SU-DHL-6 (cell line): ENCODE measurements at regions not wholly inside any gene's neighbourhood (a gene's known extent, or its start where the extent isn't known, plus 50 kb on each side); places are given as distances from the start of the nearest gene placed in this dataset.

ENCODE experiments used
- H2AFZ ChIP-seq: fragments of 200-600 bp; sonication (generic); 2 replicates; pipeline ENCODE4 v1.6.1; 2014; ENCODE audit warnings: low read depth, mild to moderate bottlenecking, moderate library complexity, mixed read lengths, antibody characterized with exemption, low read length; ENCODE audit not compliant: severe bottlenecking
- H3F3A ChIP-seq: fragments of 200-600 bp; shearing (Covaris generic); 2 replicates; pipeline ENCODE4 v1.6.0; 2016; ENCODE audit warnings: antibody characterized with exemption, mild to moderate bottlenecking; ENCODE audit not compliant: insufficient read depth
- H3K27ac ChIP-seq: fragments of 200-600 bp; sonication (generic); 2 replicates; pipeline ENCODE4 v1.5.1; 2016; ENCODE audit warnings: low read depth, mild to moderate bottlenecking, low read length, moderate library complexity, mixed read lengths
- H3K27me3 ChIP-seq: fragments of 200-600 bp; sonication (generic), shearing (Covaris generic); 2 replicates; pipeline ENCODE4 v1.6.0; 2014; ENCODE audit warnings: mild to moderate bottlenecking, low read length
- H3K36me3 ChIP-seq: fragments of 200-600 bp; sonication (generic); 2 replicates; pipeline ENCODE4 v1.6.1; 2014; ENCODE audit warnings: mild to moderate bottlenecking, low read length, mixed read lengths
- H3K4me2 ChIP-seq: fragments of 300-600, 200-600 bp; shearing (Covaris generic), sonication (generic); 2 replicates; pipeline ENCODE4 v1.6.0; 2014; ENCODE audit warnings: low read length, low read depth, mild to moderate bottlenecking; ENCODE audit not compliant: poor library complexity, severe bottlenecking
- H3K4me3 ChIP-seq: fragments of 200-600 bp; sonication (generic); 2 replicates; pipeline ENCODE4 v1.5.1; 2014; ENCODE audit warnings: antibody characterized with exemption, low read length, mild to moderate bottlenecking, mixed read lengths; ENCODE audit not compliant: insufficient read depth, poor library complexity, severe bottlenecking
- H3K79me2 ChIP-seq: fragments of 200-600 bp; sonication (generic); 2 replicates; pipeline ENCODE4 v1.6.1; 2014; ENCODE audit warnings: mild to moderate bottlenecking, low read length, moderate library complexity; ENCODE audit not compliant: insufficient read depth
- H3K9ac ChIP-seq: fragments of 200-600 bp; sonication (generic); 2 replicates; pipeline ENCODE4 v1.7.0; 2014; ENCODE audit warnings: mild to moderate bottlenecking, low read length
- H3K9me2 ChIP-seq: fragments of 200-600 bp; sonication (generic); replicated peaks from 2 replicates; pipeline ENCODE4 v1.6.1; 2014; ENCODE audit warnings: low read length; ENCODE audit not compliant: insufficient read depth
- H3K9me3 ChIP-seq: fragments of 200-600 bp; sonication (generic); 2 replicates; pipeline ENCODE4 v1.6.1; 2014; ENCODE audit warnings: low read length, mixed read lengths; ENCODE audit not compliant: insufficient read depth
- H4K20me1 ChIP-seq: fragments of 200-600 bp; sonication (generic); 2 replicates; pipeline ENCODE4 v1.6.1; 2014; ENCODE audit warnings: low read depth, mild to moderate bottlenecking, antibody characterized with exemption, low read length, moderate library complexity, mixed read lengths
- EZH2phosphoT487 ChIP-seq: fragments of 200-600 bp; sonication (generic), shearing (Covaris generic); conservative IDR thresholded peaks from 2 replicates; pipeline ENCODE4 v1.6.1; 2018; ENCODE audit warnings: mild to moderate bottlenecking, antibody characterized with exemption, low read length, moderate library complexity, mixed read lengths
- TF ChIP-seq, protein P1 (sequence below): fragments of 200-600 bp; sonication (generic); IDR thresholded peaks from one replicate; pipeline ENCODE4 v1.5.1; 2017; ENCODE audit warnings: antibody characterized with exemption, mild to moderate bottlenecking, low read length, moderate library complexity; ENCODE audit not compliant: insufficient read depth, poor library complexity, severe bottlenecking

DNA sequence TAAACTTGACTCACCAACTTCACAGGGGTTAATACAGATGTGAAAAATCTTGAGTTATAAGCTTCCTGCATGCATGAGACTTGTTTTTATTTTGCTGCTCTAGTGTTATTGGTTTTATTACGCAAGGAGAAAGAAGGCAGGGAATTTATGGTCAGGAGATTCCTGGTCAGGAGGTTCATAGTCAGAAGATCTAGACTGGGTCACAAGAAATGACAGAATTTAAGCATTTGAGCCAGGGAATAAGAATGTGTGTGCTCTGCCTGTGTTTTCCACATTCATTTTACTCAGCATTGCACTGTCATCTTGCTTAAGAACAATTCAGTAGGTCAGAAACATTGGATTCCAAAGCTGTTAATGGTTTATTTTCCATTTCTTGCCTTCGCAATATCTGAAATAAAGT lies 2522.1 kb downstream of the ARAP2 start:
- H2AFZ ChIP-seq, result no peak overlapping the region

DNA sequence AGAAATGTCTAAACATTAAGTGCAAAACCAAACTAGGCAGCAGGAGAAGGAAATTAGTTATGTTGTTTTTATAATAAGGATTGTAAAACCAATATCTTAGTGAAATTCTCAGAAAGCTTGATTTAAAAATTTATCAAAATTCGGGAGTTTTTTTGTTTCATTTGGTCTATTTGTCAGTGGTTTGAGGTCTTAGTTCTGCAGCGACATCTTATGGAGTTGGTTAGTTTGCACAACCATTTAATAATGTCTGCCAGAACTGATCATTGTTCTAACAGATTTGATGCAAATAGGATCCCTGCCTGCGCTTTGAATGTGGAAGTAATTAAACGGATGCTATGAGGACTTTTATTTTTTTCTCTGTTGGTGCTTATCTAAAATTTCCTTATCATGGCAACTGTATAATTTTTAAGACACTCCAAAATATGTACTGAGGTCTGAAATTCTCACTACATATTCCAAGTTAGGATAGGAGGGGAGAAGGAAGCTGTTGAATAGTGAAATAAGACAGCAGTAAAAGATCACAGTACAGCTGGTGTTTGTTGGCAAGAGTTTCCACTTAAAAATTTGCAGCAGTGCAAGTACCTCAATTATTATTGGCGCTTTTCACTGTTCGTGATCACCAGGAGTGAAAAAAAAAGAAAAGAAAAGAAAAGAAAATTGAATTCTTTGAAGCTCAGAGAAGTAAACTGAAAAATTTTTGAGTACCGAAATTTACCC lies 2521.4 kb downstream of the ARAP2 start:
- Histone ChIP-seq H3F3A (no peaks in the 10 kb centered on the region), H3K36me3 (no peaks in the 10 kb centered on the region), H3K27ac (no peak overlapping the region), H3K27me3 (no peaks in the 10 kb centered on the region), H4K20me1 (no peaks in the 10 kb centered on the region), H3K4me3 (no peak overlapping the region), H3K79me2 (no peaks in the 10 kb centered on the region), H2AFZ (no peak overlapping the region), H3K9me2 (no peaks in the 10 kb centered on the region), H3K4me2 (peak overlapping the region; percentile 10), H3K9me3 (no peaks in the 10 kb centered on the region), H3K9ac (no peak overlapping the region)
- TF ChIP-seq, protein P1, sequence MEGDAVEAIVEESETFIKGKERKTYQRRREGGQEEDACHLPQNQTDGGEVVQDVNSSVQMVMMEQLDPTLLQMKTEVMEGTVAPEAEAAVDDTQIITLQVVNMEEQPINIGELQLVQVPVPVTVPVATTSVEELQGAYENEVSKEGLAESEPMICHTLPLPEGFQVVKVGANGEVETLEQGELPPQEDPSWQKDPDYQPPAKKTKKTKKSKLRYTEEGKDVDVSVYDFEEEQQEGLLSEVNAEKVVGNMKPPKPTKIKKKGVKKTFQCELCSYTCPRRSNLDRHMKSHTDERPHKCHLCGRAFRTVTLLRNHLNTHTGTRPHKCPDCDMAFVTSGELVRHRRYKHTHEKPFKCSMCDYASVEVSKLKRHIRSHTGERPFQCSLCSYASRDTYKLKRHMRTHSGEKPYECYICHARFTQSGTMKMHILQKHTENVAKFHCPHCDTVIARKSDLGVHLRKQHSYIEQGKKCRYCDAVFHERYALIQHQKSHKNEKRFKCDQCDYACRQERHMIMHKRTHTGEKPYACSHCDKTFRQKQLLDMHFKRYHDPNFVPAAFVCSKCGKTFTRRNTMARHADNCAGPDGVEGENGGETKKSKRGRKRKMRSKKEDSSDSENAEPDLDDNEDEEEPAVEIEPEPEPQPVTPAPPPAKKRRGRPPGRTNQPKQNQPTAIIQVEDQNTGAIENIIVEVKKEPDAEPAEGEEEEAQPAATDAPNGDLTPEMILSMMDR, result no peak
- TF ChIP-seq EZH2phosphoT487, result no peak

More for the DNA sequence above, 2522.1 kb downstream of the ARAP2 start:
- H3K9me3 ChIP-seq, result no peaks in the 10 kb centered on the region
- no peaks in the 10 kb centered on the region for H3K79me2 ChIP-seq
- no peak overlapping the region for H3K4me2 ChIP-seq
- TF ChIP-seq EZH2phosphoT487, result no peak
- TF ChIP-seq, protein P1, result no peak
- H4K20me1 ChIP-seq, result no peaks in the 10 kb centered on the region
- no peaks in the 10 kb centered on the region for H3K27me3 ChIP-seq
- no peak overlapping the region for H3K4me3 ChIP-seq
- H3K9ac ChIP-seq, result no peak overlapping the region
- no peaks in the 10 kb centered on the region for H3K9me2 ChIP-seq
- no peak overlapping the region for H3K27ac ChIP-seq
- no peaks in the 10 kb centered on the region for H3K36me3 ChIP-seq
- no peaks in the 10 kb centered on the region for H3F3A ChIP-seq

DNA sequence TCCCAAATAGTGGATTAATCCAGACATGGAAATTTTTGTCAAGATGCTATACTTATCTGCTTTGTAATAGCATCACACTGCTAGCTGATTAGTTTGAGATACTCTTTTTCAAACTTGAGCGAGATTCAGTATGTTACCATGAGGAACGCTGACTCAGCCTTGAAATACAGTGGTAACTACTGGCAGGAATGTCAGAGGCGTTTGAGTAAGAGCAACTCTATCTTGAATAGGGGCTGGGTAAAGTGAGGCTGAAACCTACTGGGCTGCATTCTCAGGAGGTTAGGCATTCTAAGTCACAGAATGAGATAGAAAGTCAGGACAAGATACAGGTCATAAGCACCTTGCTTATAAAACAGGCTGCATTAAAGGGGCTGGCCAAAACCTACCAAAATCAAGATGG lies 2519.6 kb downstream of the ARAP2 start:
- Histone ChIP-seq H3K9me2 (no peaks in the 10 kb centered on the region), H3K27me3 (no peaks in the 10 kb centered on the region), H3K79me2 (no peaks in the 10 kb centered on the region), H3K27ac (no peak overlapping the region), H4K20me1 (no peaks in the 10 kb centered on the region), H3K36me3 (no peaks in the 10 kb centered on the region), H2AFZ (no peak overlapping the region), H3K4me3 (no peak overlapping the region), H3K9ac (no peak overlapping the region), H3F3A (no peaks in the 10 kb centered on the region), H3K4me2 (no peak overlapping the region), H3K9me3 (no peaks in the 10 kb centered on the region)
- no peak for TF ChIP-seq EZH2phosphoT487
- TF ChIP-seq, protein P1, result no peak
